H1 (cell line): ENCODE measurements at regions not wholly inside any gene's neighbourhood (a gene's known extent, or its start where the extent isn't known, plus 50 kb on each side); places are given as distances from the start of the nearest gene placed in this dataset.
"Not testable (repeated sequence)": the region's sequence is repeated elsewhere in the genome, so short reads cannot be mapped to it uniquely, and the experiment has no call there.

ENCODE experiments used
- CTCF ChIP-seq, 3 experiments: IDR thresholded peaks; 1 replicate in 2 of 3; 2 replicates in 1 of 3; pipeline versions ENCODE4 v1.5.1 to v1.6.1; 2011; ENCODE audit warnings: low read length in 3 of 3, mild to moderate bottlenecking in 3 of 3, inconsistent platforms in 2 of 3, low read depth in 1 of 3, moderate library complexity in 1 of 3; ENCODE audit not compliant: insufficient read depth in 1 of 3; ENCODE audit errors: control extremely low read depth in 1 of 3
- HDAC2 ChIP-seq, 2 experiments: fragments of 300-600 bp in 1 of 2; sonication (generic) in 1 of 2; IDR thresholded peaks; 2 replicates each; pipeline ENCODE4 v1.6.1; 2011 to 2012; ENCODE audit warnings: low read depth in 2 of 2, low read length in 2 of 2, mild to moderate bottlenecking in 2 of 2, moderate library complexity in 2 of 2, borderline replicate concordance in 1 of 2, inconsistent platforms in 1 of 2

- TF ChIP-seq CTCF (IDR thresholded peaks at IDR 0.05; ENCODE audit: control extremely low read depth in 1 of 3, insufficient read depth in 1 of 3, low read depth in 1 of 3, low read length in 3 of 3); HDAC2 (IDR thresholded peaks at IDR 0.05; ENCODE audit: borderline replicate concordance in 1 of 2, low read depth in 2 of 2, low read length in 2 of 2): not testable (repeated sequence)
Observed at GRCh38 chr15:24381103-24381502, 294.5 kb upstream of the NPAP1 start.
